ENCODE measurements at regions not wholly inside any gene's neighbourhood (a gene's known extent, or its start where the extent isn't known, plus 50 kb on each side); places are given as distances from the start of the nearest gene placed in this dataset.

DNA sequence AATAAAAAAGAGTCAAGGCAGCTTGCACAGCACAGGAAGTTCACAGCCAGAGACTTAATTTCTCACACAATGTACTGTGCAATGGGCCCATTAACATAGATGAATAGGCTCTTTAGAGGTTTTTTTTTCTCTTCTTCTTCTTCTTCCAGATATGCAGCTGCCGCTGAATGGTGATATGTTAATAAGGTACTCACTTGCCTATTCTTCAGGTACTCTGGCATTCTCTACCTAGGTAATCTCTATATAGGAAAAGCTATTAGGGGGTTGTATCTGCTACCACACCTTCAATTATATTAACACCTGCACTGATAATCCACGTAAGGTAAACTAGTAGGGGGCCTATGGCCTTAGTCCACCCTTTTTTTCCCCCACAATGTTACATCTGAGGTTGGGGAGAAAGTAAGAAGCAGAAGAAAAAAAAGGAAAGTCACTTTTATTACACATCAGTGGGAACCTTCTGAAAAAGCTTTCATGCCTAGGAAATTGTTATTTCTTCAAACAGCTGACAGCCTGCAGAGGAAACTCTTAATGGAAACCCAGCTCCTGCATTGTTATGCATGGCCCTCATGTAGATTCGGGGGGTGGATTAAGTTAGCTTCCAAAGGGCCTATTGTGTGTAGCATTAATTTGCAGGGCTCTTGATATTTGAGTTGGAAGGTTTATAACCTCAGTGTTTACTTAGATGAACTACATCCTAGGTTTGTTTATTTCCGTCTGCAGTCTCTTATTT lies 525.5 kb downstream of the ZIC1 start:
- peak; percentile 10 for DNase-seq (ENCODE audit: low read depth, low spot score)

DNA sequence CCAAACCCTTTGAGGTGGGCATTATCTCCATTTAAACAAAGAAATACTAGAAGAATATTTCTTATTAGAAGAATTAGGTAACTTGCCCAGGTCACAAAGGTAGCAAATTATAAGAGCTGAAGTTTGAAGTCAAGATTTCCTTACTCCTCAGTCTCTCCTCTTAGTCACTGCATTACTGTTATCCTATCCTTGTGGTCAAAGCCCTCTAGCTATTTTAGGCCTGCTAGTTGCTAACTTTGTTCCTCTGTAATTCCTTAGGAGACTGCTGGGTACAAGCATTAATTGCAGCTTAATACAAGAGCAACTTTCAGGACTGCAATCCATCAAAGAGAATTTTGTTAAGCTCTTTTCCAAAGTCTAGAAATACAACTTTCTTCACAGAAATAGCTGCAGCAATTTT lies 528.2 kb downstream of the ZIC1 start:
- DNase-seq (ENCODE audit: low read depth, low spot score): no peak

DNA sequence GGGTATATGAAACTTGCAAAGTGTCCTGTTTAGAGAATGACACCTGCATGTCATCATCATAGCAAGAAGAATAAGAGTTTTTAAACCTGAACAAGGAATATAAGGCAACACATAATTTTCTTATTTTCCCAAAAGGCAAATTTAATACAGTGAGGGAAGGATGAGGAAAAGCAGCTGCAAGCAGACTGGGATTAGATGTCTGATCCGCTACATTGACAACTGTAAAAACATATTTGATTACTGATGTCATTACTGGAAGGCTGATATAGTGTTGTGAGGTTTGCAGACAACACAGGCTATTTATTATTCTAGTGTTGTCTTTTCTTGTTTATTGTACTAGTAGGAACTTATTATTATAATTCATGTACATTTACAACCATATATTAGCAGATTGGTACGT lies 528.7 kb downstream of the ZIC1 start:
- DNase-seq (ENCODE audit: low read depth, low spot score): no peak

DNA sequence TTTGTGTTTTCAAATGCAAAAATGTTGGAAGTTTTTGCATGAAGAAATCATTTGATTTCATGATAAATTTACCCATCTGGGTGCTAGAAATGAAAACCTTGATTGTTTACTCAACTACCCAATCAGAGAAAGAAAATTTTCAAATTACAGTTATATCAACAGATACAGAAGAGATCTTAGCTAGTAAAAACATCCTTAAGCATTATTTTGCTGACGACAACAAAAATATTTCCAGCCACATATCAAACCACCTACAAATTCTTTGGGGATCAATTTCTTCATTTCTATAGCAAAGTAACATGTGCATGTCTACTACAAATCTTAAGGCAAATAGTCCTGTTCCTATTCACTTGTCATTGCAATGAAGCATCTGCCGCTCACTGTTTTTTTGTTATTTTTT lies 530.3 kb downstream of the ZIC1 start:
- DNase-seq (ENCODE audit: low read depth, low spot score): no peak

DNA sequence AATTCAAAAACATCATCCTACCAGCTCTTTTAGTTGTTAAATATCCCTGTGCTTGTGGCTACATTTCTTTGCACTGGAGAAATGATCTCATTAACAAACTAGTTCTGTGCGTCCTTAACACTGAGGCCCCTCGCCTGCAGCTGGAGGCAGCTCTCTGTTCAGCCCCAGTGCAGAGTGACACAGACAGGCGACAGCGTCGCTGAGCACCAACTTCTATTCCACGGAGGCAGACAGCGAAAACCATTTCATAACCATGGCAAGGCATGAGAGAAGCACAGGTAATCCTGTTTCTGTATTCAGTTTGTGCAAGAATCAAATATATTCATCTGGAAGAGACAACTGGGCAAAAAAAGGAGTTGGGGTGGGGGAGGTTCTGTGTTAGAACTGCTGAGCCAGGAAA lies 530.7 kb downstream of the ZIC1 start:
- DNase-seq (ENCODE audit: low read depth, low spot score): no peak

DNA sequence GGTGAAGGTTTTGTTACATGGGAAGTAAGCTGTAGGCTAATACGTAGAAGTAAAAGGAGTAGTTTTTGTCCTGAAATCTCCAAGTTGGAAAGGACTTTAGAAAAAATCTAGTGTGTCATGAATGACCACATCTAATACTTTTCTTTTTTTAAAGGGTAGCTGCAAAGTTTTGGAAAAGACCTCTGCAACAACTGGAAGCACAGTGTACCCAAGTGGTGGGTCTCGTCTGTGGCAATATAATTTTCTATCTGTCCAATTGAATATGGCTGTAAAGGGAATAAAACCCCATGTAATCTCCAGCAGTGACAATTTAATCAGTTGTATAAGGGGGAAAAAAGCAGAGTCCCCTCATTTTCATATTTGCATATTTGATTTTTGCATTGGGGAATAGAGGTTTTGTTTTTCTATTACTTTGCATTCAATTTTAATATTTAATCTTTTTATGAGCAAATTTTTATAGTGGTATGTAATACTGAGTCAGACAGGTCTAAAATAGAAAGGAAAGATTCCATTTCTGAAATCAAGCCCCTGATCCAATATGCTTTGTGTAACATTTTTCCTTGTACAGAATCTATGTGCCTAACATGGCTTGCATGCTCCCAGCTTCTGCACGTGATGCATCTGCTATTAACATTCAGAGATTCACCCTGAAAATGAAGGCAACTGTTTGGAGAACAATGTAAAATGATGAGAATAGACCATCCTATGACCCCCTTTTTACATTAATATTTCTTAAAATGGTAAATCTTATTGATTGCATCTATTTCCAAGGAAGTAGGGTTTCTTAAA lies 531.4 kb downstream of the ZIC1 start:
- DNase-seq (ENCODE audit: low read depth, low spot score): no peak

DNA sequence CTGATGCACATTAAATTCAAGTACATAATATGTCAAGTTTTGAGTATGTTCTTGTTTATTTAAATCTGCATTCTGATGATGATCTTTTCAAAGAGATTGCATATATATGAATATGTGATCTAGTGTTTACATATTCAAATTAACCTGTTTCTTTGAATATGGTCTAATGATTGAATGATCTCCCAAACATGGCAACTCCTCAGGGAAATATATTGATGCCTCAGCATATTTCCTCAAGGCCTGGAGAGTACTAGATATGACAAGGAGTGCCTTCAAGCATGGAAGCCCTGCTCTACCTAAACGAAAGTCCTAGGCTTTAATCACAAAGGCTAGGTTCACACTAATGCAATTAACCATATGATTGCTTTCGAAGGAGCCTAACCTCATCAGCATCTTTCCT lies 532.8 kb downstream of the ZIC1 start:
- no peak for DNase-seq (ENCODE audit: low read depth, low spot score)

DNA sequence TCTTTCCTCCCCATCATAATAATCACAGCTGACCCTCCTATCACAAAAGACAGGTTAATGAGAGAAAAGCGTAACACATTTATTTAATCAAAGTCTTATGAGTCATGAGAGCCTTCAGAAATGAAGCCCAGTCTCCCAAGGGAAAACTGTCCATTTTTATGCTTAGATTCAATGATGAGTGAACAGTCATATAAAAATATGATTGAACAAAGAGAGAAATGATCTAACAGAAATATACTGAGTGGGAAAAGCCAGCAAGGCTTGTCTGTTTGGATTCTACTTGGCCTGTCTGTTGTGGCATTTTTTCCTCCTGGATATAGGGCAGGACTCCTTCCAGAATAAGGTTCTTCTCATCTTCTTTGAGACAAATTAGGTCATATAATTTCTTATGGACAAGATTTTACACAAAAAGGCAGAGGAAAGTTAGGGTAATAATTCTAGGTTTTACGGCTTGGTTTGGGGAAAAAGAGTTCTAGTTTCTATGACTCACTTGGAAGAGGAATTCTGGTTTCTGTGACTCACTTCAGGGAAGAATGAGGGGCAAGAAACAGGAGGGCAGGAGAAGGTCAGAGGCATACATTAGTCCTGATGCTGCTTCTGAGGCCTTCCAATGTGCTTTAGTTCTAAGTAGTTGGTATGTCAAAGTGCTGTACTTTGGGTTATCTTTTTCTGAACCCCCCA lies 534.2 kb downstream of the ZIC1 start:
- no peak for DNase-seq (ENCODE audit: low read depth, low spot score)

DNA sequence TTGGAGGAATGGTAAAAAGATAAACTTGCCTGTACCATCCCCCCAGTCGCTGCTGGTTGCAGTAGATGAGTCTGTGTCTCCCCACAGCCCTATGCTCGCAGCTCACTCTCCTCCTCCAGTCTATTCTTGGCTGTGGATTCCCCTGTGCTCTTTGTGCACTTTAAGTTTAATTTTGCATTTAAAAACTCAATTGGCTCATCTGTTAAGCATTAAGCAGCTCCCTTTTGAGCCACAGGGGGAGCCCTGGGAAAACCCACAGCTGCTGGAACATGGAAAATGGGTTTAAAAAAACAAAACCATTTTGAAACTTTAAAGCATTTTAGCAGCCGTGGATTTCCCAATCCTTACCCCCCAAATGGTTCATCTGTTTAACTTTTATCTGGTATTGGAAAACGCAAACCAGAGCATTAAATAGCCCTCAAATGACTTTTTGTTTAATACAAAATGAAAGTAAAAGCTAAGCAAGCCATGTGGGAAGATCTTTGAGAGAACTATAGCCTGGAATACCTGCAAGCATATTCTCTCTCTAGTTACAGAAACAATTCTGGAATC lies 536.9 kb downstream of the ZIC1 start:
- DNase-seq (ENCODE audit: low read depth, low spot score): peak; percentile 21

DNA sequence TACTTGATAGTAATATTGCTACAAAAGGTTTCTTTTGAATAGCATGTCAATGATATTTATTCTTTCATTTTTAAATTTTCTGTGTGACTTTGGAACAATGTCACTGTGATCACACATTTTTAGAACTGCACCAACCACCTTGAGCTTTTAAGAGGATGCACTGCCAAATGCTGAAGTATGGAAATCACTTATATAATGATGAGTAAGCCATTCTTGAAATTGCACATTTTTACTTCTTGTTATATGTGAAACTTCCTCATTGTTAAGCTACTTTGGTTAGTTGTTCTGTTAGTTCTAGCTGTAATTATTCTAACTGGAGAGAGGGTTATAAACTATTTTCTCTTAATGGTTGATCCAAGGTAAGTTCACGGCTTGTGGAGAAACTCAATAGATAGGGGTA lies 547.5 kb downstream of the ZIC1 start:
- DNase-seq (ENCODE audit: low read depth, low spot score): no peak

DNA sequence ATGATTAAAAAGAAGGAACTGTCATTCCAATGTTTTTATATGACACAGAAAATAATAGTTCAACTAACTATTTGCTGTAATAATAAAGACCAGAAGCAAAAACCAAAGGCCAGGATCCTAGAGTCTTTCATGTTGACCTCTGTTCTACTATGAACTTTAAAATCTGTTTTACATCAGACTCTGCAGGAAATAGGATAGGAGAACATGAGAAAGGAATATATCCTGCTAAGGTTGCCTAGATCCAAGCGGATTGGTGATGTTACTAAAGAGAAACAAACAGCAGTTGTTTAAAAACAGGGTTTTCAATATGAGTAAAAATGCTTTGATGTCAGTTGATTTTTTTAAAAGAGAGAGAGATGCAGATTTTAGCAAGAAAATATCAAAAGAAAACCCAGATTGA lies 549.6 kb downstream of the ZIC1 start:
- DNase-seq (ENCODE audit: low read depth, low spot score): no peak

DNA sequence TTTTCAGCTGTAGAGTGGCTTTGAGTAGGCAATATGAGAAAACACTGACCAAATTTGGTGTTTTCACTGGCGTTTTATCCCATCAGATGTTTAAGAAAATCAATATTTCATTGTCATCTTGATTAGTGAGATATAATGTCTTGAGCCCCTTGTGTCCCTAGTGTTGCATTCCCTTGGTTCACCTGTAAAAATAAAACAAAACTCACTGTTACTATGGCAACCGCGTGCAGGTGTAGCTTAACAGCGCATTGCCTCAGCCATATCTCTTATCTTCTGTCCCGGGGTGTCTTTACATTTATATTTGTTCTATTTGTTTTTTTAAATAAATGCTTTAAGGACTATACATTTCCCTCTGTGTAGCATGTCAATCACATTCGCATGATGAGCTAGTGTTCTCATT lies 551.6 kb downstream of the ZIC1 start:
- DNase-seq (ENCODE audit: low read depth, low spot score): no peak

DNA sequence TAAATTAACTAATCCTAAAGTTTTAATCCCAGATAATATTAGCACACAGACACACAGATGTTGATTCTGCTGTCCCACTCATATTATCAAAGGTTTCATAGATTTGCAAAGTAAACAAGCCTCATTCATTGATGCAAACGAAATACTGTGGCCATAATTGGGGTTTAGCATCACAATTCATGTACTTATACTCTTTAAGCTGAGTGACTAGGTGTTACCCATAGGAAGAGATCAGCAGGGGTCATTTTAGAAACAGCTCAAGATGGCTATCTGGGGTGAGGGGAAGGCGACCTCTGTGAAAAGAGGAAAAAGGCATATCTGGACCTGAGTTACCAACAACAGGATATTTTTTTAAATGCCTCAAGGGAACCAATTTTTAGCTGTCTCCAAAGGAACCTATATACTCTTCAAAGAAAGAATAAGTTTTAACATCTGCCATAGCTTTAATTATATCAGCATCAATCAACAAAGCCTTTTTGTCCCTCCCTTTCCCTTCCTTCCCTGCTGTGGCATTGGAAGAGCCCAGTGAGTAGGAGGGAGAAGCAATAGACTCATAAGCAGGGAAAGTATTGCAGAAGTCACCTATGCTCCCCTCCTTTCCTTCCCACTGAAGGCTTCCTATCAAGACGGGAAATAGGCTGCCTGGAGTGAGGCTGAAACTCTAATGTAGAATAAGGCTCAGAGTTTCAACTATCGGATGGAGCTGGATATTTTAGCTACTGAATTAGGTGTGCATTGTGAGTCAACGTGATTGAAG lies 553.4 kb downstream of the ZIC1 start:
- peak; percentile 8 for DNase-seq (ENCODE audit: low read depth, low spot score)

DNA sequence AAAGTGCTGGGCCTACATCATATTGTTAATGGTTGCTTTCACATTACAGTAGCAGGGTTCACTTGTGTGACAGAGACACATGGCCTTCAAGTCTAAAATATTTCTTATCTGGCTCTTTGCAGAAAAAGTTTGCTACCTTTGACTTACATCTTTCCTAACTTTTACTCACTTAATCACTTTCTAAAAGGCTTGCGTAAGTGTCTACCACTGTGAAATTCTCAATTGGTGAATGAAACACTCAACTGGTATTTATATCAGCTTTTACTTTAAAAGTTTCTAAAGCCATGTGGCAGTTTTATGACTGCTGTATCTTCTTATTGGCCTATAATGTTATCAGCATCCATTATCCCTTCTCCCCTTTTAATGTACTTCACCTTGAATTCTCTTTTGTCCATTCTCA lies 554.5 kb downstream of the ZIC1 start:
- no peak for DNase-seq (ENCODE audit: low read depth, low spot score)

DNA sequence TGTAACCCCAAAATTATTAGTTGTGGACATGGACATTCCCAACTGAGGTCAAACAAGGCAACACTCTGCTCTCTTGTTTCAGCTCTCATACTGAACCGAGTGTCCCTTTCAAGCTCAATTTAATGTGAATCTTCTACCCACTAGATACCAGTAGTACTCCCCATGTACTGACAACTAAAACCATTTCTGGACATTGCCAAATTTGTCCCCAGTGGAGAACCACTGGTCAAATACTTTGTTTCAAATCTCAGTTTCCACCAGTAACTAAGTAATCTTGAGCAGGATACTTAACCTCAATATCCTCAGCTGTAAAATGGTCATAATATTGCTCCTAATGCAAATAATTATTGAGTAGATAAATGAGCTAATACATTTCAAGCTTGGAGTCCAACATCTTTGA lies 566.0 kb downstream of the ZIC1 start:
- DNase-seq (ENCODE audit: low read depth, low spot score): no peak

DNA sequence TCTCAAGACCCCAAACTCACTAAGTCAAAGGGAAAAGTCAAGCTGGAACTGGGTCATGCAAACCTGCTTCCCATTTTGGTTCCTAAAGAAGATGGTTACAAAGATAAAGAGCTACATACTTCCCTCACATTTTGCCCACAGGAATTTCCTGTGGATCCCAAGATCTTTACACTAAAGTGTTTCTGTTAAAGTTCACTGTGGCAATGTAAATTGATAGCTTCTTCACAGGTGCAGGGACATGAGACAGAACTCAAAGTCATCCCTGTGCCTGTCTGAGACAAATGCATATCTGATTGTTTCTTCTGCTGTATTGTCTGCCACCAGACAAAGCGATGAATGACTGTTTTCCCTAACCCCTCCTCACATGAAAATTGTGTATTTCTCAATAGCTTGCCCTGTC lies 567.8 kb downstream of the ZIC1 start:
- DNase-seq (ENCODE audit: low read depth, low spot score): no peak

DNA sequence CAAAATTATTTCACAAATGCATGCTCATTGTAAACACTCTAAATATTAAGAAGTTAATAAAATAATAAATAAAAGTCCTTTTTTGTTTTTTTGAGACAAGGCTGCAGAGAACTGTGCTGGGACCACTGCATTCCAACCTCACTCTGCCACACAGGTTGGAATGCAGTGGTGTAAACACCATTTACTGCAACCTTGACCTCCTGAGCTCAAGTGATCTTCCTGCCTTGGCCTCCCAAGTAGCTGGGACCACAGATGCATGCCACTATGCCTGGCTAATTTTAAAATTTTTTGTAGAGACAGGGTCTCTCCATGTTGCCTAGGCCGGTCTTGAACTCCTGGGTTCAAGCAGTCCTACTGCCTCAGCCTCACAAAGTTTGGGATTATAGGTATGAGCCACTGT lies 578.4 kb downstream of the ZIC1 start:
- no peak for DNase-seq (ENCODE audit: low read depth, low spot score)

DNA sequence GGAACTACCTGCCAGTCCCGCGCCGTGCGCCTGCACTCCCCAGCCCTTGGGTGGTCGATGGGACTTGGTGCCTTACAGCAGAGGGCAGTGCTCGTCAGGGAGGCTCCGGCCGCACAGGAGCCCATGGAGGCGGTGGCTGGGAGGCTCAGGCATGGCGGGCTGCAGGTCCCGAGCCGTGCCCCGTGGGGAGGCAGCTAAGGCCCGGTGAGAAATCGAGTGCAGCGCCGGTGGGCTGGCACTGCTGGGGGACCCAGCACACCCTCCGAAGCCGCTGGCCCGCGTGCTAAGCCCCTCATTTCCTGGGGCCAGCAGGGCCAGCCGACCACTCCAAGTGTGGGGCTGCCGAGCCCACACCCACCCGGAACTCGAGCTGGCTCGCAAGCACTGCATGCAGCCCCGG lies 580.2 kb downstream of the ZIC1 start:
- no peak for DNase-seq (ENCODE audit: low read depth, low spot score)

DNA sequence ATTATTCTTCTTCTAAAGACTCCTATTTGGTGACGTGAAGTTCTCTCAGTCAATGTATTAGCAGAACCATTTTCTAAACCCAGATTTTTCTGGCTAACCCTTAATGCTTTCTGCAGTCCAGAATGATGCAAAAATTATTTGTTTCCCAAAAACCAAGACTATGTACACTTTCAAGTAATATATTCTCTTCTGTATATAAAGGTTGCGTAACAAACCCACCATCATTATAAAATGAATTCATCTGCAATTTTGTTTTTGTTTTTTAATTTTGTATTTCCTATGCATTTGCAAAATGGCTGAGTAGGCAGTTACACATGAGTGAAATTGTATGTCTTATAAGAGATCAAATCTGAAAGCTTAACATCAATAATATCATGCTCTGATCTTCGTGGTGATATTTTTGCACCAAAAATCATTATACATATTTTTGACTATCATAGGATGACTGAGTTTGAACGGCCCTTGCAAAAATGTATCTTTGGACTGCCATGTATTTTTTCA lies 593.6 kb downstream of the ZIC1 start:
- DNase-seq (ENCODE audit: low read depth, low spot score): no peak

DNA sequence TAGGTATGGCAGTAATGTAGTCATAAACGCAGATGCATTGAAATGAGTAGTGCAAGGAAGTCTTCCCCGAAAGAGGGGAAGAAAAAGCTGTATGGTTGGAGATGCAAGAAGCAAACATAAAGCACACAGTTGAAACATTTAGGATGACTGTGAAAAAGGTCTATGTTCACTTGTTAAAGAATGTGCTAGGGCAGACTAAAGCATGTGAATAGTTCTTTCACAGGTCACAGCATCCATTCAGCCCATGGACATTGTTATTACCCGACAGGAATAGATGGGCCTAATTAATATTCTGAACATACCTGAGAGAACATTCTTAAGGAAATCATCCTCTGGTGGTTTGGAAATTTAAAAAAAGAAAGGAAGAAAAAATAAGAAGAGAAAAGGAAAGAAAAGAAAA lies 595.2 kb downstream of the ZIC1 start:
- no peak for DNase-seq (ENCODE audit: low read depth, low spot score)

DNA sequence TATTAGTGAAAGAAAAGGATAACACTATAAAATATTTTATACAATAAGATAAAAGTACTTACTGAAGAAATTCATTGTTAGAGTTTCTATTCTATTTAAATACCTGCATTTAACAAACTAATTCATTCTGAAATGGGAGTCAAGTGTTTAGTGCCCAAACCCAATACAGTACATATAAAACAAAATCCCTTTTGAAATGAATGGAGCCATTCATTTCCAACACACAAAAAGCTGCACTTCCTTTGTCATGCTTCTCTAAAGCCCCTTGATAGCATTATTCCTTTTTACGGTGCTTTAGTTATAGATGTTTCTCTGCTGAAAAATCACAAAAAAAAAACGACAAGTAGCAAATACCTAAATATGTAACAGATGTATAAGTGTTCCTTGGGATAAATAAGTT lies 596.3 kb downstream of the ZIC1 start:
- no peak for DNase-seq (ENCODE audit: low read depth, low spot score)

DNA sequence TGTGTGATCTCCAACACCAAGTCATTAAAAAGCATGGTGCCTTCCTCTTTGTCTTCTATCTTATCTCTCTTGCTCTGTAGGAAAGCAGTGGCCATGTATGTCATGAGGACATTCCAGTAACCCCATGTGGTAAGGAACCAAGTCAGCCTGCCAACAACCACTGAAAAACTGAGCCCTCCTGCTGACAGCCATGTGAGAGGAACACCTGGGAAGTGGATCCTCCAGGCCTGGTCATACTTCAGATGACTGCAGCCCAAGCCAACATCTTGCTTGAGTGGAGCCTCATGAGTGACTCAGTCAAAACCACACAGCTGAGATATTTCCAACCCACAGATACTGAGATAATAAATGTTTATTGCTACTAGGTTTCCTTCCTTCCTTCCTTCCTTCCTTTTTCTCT lies 597.3 kb downstream of the ZIC1 start:
- peak; percentile 5 for DNase-seq (ENCODE audit: low read depth, low spot score)

Measured in ELF-1 (cell line).